CD8-positive, alpha-beta memory T cell (primary cell): ENCODE measurements at regions not wholly inside any gene's neighbourhood (a gene's known extent, or its start where the extent isn't known, plus 50 kb on each side); places are given as distances from the start of the nearest gene placed in this dataset.

Experiments used
- CTCF ChIA-PET: fragments of 350-600 bp; sonication (Branson Sonifier 250); formaldehyde crosslinking; loops from one replicate; lab custom pipeline; 2021; ENCODE audit warnings: antibody characterized with exemption; lab: Charles Lee
- POLR2A ChIA-PET: fragments of 350-600 bp; sonication (Branson Sonifier 250); formaldehyde crosslinking; loops from one replicate; lab custom pipeline; 2021; ENCODE audit warnings: antibody characterized with exemption; lab: Charles Lee
- DNase-seq, 5 donors: peaks; one replicate each; pipeline versions ENCODE4 v3.0.0 to v3.0.0-alpha.2; 2020 to 2022; ENCODE audit warnings: mixed read lengths in 1 of 5
- H3K27ac ChIP-seq: one replicate; pipeline ENCODE4 v1.7.0; 2013; ENCODE audit warnings: low read depth, mild to moderate bottlenecking, low read length, moderate library complexity
- H3K27me3 ChIP-seq: 2 replicates; pipeline ENCODE4 v1.7.0; 2013; ENCODE audit warnings: low read length, mild to moderate bottlenecking; ENCODE audit not compliant: insufficient read depth, poor library complexity, severe bottlenecking
- H3K36me3 ChIP-seq: 2 replicates; pipeline ENCODE4 v1.7.0; 2013; ENCODE audit warnings: mild to moderate bottlenecking, low read length, moderate library complexity; ENCODE audit not compliant: insufficient read depth
- H3K4me1 ChIP-seq: 2 replicates; pipeline ENCODE4 v1.7.0; 2013; ENCODE audit warnings: mild to moderate bottlenecking, low read length, moderate library complexity; ENCODE audit not compliant: insufficient read depth
- H3K4me3 ChIP-seq: 2 replicates; pipeline ENCODE4 v1.7.0; 2013; ENCODE audit warnings: mild to moderate bottlenecking, low read length
- H3K9me3 ChIP-seq: 2 replicates; pipeline ENCODE4 v1.7.0; 2013; ENCODE audit warnings: mild to moderate bottlenecking, low read length
- H3K27ac Mint-ChIP-seq, 8 donors: one replicate each; pipeline ENCODE4 v1.8.0; 2020 to 2021; ENCODE audit warnings: mixed read lengths in 8 of 8, mild to moderate bottlenecking in 6 of 8, inconsistent platforms in 3 of 8, moderate library complexity in 3 of 8
- H3K27me3 Mint-ChIP-seq, 2 donors: one replicate each; pipeline ENCODE4 v1.8.0; 2020 to 2021; ENCODE audit warnings: mixed read lengths in 2 of 2, mild to moderate bottlenecking in 1 of 2, moderate library complexity in 1 of 2
- H3K36me3 Mint-ChIP-seq, 3 donors: one replicate each; pipeline ENCODE4 v1.8.0; 2020 to 2021; ENCODE audit warnings: mixed read lengths in 3 of 3, inconsistent platforms in 1 of 3, mild to moderate bottlenecking in 1 of 3
- H3K4me1 Mint-ChIP-seq, 3 donors: one replicate each; pipeline ENCODE4 v1.8.0; 2020 to 2021; ENCODE audit warnings: mixed read lengths in 3 of 3, inconsistent platforms in 1 of 3, mild to moderate bottlenecking in 1 of 3
- H3K4me3 Mint-ChIP-seq, 7 donors: one replicate each; pipeline ENCODE4 v1.8.0; 2020 to 2021; ENCODE audit warnings: mixed read lengths in 7 of 7, mild to moderate bottlenecking in 6 of 7, moderate library complexity in 4 of 7, inconsistent platforms in 2 of 7
- H3K9me3 Mint-ChIP-seq, 5 donors: one replicate each; pipeline ENCODE4 v1.8.0; 2020 to 2022; ENCODE audit warnings: mixed read lengths in 5 of 5, mild to moderate bottlenecking in 3 of 5, moderate library complexity in 2 of 5, inconsistent platforms in 1 of 5

DNA sequence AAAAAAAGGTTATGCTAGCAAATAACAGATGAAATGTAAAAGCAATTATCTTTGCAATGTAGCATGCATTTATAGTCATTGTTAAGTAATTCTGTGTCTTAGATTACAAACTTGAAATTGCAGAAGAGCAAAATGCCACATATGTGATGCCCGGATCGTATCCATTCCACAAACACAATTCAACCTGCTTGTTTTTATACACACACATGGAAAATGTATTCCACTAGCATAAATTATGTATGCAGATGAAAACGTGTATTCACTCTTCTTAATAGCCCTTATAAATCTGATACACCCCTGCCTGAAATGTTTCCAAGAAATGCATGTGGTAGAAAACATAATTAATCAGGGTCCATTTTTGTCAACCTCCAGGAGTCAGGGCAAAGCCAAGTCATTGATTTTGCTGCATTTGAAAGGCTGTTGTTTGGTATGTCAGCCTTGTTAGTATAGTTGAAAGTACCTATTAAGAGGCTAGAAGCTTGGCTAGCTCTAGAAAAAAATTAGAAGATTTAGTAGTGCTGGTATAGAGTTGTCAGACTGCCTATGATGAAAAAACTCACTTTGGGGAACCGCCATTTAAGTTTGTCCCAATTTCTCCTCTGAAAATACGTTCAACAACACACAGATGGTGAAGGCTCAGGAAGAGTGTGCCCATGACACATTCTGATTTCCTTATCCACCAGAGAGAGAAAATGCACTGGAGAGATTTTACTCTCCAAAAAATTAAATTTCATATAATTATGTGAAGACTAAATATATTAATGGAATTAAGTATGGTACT is 69.2 kb upstream of the TMC3 start:
- CTCF ChIA-PET = no interaction called here
- Mint-ChIP-seq H3K27me3 (peaks cover 17 to 48% of the 10 kb centered on the region in 2 donors), H3K4me1 (no peaks in the 10 kb centered on the region), H3K4me3 (no peak overlapping the region), H3K36me3 (no peaks in the 10 kb centered on the region), H3K27ac (no peak overlapping the region), H3K9me3 (peaks cover 3 to 12% (median 11%) of the 10 kb centered on the region in 5 donors)
- Histone ChIP-seq H3K4me1 (no peaks in the 10 kb centered on the region), H3K4me3 (no peak overlapping the region), H3K27me3 (no peaks in the 10 kb centered on the region), H3K36me3 (no peaks in the 10 kb centered on the region), H3K9me3 (no peaks in the 10 kb centered on the region), H3K27ac (no peak overlapping the region)
- DNase-seq = no peak
- POLR2A ChIA-PET = no interaction called here

- CTCF ChIA-PET = no interaction called here
- no peak overlapping the region for H3K27ac Mint-ChIP-seq
- H3K27me3 ChIP-seq = no peaks in the 10 kb centered on the region
- DNase-seq = no peak
- peaks cover 3 to 12% (median 11%) of the 10 kb centered on the region in 5 donors for H3K9me3 Mint-ChIP-seq
- H3K4me1 ChIP-seq = no peaks in the 10 kb centered on the region
- H3K4me3 ChIP-seq = no peak overlapping the region
- peaks cover 15 to 51% of the 10 kb centered on the region in 2 donors for H3K27me3 Mint-ChIP-seq
- H3K4me3 Mint-ChIP-seq = no peak overlapping the region
- POLR2A ChIA-PET = no interaction called here
- H3K9me3 ChIP-seq = no peaks in the 10 kb centered on the region
- no peaks in the 10 kb centered on the region for H3K36me3 Mint-ChIP-seq
- no peaks in the 10 kb centered on the region for H3K36me3 ChIP-seq
- H3K27ac ChIP-seq = no peak overlapping the region
- H3K4me1 Mint-ChIP-seq = no peaks in the 10 kb centered on the region
Measured at GRCh38 chr15:81442454-81442853, 68.4 kb upstream of the TMC3 start.

DNA sequence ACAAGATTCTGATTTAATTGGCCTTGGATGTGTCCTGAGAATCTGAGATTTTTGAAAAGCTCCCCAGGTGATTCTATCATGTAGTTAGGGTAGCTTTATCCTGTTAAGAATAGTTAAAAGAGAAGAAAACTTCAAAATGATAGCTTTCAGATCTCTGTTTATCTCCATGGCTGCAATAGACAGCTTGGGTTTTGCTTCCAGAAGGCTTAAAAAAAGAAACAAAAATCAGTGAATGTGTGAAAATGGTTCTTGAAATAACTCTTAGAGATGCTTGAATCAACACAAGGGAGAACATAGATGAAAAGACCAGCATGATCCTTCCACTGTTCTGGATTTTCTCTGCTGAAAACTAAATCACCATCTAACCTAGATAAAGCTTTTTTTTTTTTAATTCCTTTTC is 60.8 kb upstream of the TMC3 start:
- H3K4me1 ChIP-seq = no peaks in the 10 kb centered on the region
- H3K4me3 ChIP-seq = no peak overlapping the region

GRCh38 chr15:81433462-81433861 is 59.4 kb upstream of the TMC3 start:
- Mint-ChIP-seq H3K36me3 (no peaks in the 10 kb centered on the region), H3K4me3 (no peak overlapping the region), H3K9me3 (peaks cover 9 to 18% (median 13%) of the 10 kb centered on the region in 5 donors), H3K4me1 (no peaks in the 10 kb centered on the region), H3K27ac (no peak overlapping the region), H3K27me3 (peaks cover 8 to 58% of the 10 kb centered on the region in 2 donors)
- POLR2A ChIA-PET = no interaction called here
- no peak overlapping the region for H3K4me3 ChIP-seq
- CTCF ChIA-PET = no interaction called here
- no peak for DNase-seq
- no peaks in the 10 kb centered on the region for H3K36me3 ChIP-seq
- H3K4me1 ChIP-seq = no peaks in the 10 kb centered on the region
- no peaks in the 10 kb centered on the region for H3K27me3 ChIP-seq
- no peak overlapping the region for H3K27ac ChIP-seq
- H3K9me3 ChIP-seq = no peaks in the 10 kb centered on the region

More for the DNA sequence above, 60.8 kb upstream of the TMC3 start:
- H3K4me1 Mint-ChIP-seq = no peaks in the 10 kb centered on the region
- DNase-seq = no peak
- Histone ChIP-seq H3K27me3 (no peaks in the 10 kb centered on the region), H3K27ac (no peak overlapping the region), H3K36me3 (no peaks in the 10 kb centered on the region), H3K9me3 (no peaks in the 10 kb centered on the region)
- H3K36me3 Mint-ChIP-seq = no peaks in the 10 kb centered on the region
- peaks cover 9 to 18% (median 11%) of the 10 kb centered on the region in 5 donors for H3K9me3 Mint-ChIP-seq
- peaks cover 10 to 62% of the 10 kb centered on the region in 2 donors for H3K27me3 Mint-ChIP-seq
- CTCF ChIA-PET = no interaction called here
- H3K27ac Mint-ChIP-seq = no peak overlapping the region
- POLR2A ChIA-PET = no interaction called here
- no peak overlapping the region for H3K4me3 Mint-ChIP-seq

- Mint-ChIP-seq H3K4me1 (no peaks in the 10 kb centered on the region), H3K27me3 (peaks cover 8 to 52% of the 10 kb centered on the region in 2 donors)
- CTCF ChIA-PET = no interaction called here
Measured at GRCh38 chr15:81432179-81432578, 58.2 kb upstream of the TMC3 start.

GRCh38 chr15:81427176-81427575 is 53.2 kb upstream of the TMC3 start:
- H3K27me3 Mint-ChIP-seq = peaks cover 5 to 18% of the 10 kb centered on the region in 2 donors
- ChIA-PET POLR2A (no interaction called here), CTCF (no interaction called here)
- H3K36me3 ChIP-seq = no peaks in the 10 kb centered on the region
- H3K9me3 ChIP-seq = no peaks in the 10 kb centered on the region
- no peak overlapping the region for H3K27ac ChIP-seq
- H3K36me3 Mint-ChIP-seq = no peaks in the 10 kb centered on the region
- no peak for DNase-seq
- no peaks in the 10 kb centered on the region for H3K4me1 ChIP-seq
- H3K4me3 ChIP-seq = no peak overlapping the region
- H3K27me3 ChIP-seq = no peaks in the 10 kb centered on the region
- H3K27ac Mint-ChIP-seq = no peak overlapping the region
- H3K9me3 Mint-ChIP-seq = peaks cover 9 to 18% (median 13%) of the 10 kb centered on the region in 5 donors
- H3K4me3 Mint-ChIP-seq = no peak overlapping the region
- H3K4me1 Mint-ChIP-seq = no peaks in the 10 kb centered on the region

More at GRCh38 chr15:81432179-81432578, 58.2 kb upstream of the TMC3 start:
- Mint-ChIP-seq H3K36me3 (no peaks in the 10 kb centered on the region), H3K27ac (no peak overlapping the region), H3K9me3 (peaks cover 9 to 18% (median 13%) of the 10 kb centered on the region in 5 donors), H3K4me3 (no peak overlapping the region)
- POLR2A ChIA-PET = no interaction called here
- no peak for DNase-seq
- Histone ChIP-seq H3K4me3 (no peak overlapping the region), H3K9me3 (no peaks in the 10 kb centered on the region), H3K27me3 (no peaks in the 10 kb centered on the region), H3K36me3 (no peaks in the 10 kb centered on the region), H3K27ac (no peak overlapping the region), H3K4me1 (no peaks in the 10 kb centered on the region)

- Histone ChIP-seq H3K4me1 (no peaks in the 10 kb centered on the region), H3K27me3 (no peaks in the 10 kb centered on the region), H3K9me3 (no peaks in the 10 kb centered on the region), H3K4me3 (no peak overlapping the region), H3K27ac (no peak overlapping the region), H3K36me3 (no peaks in the 10 kb centered on the region)
- no peaks in the 10 kb centered on the region for H3K36me3 Mint-ChIP-seq
- peaks cover 0 to 8% (median 4%) of the 10 kb centered on the region in 5 donors for H3K9me3 Mint-ChIP-seq
- ChIA-PET POLR2A (no interaction called here), CTCF (no interaction called here)
- no peaks in the 10 kb centered on the region for H3K4me1 Mint-ChIP-seq
- H3K27me3 Mint-ChIP-seq = peaks cover 5 to 7% of the 10 kb centered on the region in 2 donors
- H3K27ac Mint-ChIP-seq = no peak overlapping the region
- no peak for DNase-seq
- H3K4me3 Mint-ChIP-seq = no peak overlapping the region
Measured at GRCh38 chr15:81425905-81426304, 51.9 kb upstream of the TMC3 start.
